ENCODE measurements at regions not wholly inside any gene's neighbourhood (a gene's known extent, or its start where the extent isn't known, plus 50 kb on each side); places are given as distances from the start of the nearest gene placed in this dataset.

DNA sequence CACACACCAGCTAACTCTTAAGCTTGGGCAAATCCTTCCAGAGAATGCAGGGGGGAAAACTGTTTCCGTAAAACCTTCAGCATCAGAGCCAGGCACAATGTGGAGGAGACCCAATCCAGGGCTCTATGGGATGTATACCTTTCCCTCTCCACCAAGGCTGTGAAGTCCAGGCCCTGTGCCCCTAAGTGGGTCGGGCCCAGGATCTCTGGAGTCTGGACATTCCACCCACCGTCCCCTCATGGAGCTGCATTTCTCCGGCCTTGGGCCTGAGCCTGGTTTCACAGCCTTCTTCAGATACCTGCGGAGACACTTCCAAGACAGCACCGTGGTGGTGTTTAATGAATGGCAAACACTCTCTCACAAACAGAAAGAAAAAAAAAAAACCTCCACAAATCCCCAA is 186.2 kb downstream of the URI1 start:
- H3K9me3 ChIP-seq (ENCODE audit: control insufficient read depth, insufficient read depth, low read length), result peaks cover 15% of the 10 kb centered on the region
- no TSS peak for BruUV-seq (replicated peaks)
- H3K23ac ChIP-seq (ENCODE audit: low read depth, low read length), result no peak overlapping the region
- no peak for DNase-seq
- H3K18ac ChIP-seq (ENCODE audit: low read depth, low read length), result no peak overlapping the region
- dilution Hi-C loops (cut with HindIII; ENCODE audit: low sequenced_read_pairs, unreplicated experiment) (no loop called here), intact Hi-C loops (cut with micrococcal nuclease) (no loop called here), in situ Hi-C loops (cut with MboI; ENCODE audit: low sequenced_read_pairs) (no loop called here)
- H3K4me1 ChIP-seq (ENCODE audit: control insufficient read depth, insufficient read depth, low read length), result no peaks in the 10 kb centered on the region
- H4K8ac ChIP-seq (ENCODE audit: low read depth in 2 of 2, low read length in 2 of 2), result no peak overlapping the region
- TF ChIP-seq, protein P1, sequence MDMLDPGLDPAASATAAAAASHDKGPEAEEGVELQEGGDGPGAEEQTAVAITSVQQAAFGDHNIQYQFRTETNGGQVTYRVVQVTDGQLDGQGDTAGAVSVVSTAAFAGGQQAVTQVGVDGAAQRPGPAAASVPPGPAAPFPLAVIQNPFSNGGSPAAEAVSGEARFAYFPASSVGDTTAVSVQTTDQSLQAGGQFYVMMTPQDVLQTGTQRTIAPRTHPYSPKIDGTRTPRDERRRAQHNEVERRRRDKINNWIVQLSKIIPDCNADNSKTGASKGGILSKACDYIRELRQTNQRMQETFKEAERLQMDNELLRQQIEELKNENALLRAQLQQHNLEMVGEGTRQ (IDR thresholded peaks at IDR 0.05; ENCODE audit: low read depth, low read length), result no peak
- TF ChIP-seq RAD21 (IDR thresholded peaks at IDR 0.05; ENCODE audit: low read length), result no peak
- TF ChIP-seq MXI1 (IDR thresholded peaks at IDR 0.05; ENCODE audit: borderline replicate concordance, low read depth, low read length), result no peak
- TF ChIP-seq CEBPB (IDR thresholded peaks at IDR 0.05; ENCODE audit: low read depth, low read length), result no peak
- TF ChIP-seq, protein P2, sequence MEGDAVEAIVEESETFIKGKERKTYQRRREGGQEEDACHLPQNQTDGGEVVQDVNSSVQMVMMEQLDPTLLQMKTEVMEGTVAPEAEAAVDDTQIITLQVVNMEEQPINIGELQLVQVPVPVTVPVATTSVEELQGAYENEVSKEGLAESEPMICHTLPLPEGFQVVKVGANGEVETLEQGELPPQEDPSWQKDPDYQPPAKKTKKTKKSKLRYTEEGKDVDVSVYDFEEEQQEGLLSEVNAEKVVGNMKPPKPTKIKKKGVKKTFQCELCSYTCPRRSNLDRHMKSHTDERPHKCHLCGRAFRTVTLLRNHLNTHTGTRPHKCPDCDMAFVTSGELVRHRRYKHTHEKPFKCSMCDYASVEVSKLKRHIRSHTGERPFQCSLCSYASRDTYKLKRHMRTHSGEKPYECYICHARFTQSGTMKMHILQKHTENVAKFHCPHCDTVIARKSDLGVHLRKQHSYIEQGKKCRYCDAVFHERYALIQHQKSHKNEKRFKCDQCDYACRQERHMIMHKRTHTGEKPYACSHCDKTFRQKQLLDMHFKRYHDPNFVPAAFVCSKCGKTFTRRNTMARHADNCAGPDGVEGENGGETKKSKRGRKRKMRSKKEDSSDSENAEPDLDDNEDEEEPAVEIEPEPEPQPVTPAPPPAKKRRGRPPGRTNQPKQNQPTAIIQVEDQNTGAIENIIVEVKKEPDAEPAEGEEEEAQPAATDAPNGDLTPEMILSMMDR (conservative IDR thresholded peaks at IDR 0.05; ENCODE audit: low read depth, low read length), result no peak
- TF ChIP-seq MAFK (IDR thresholded peaks at IDR 0.05; ENCODE audit: low read depth, low read length), result no peak
- no peak for TF ChIP-seq MAZ (IDR thresholded peaks at IDR 0.05; ENCODE audit: borderline replicate concordance, low read depth, low read length)
- no peak for TF ChIP-seq SMC3 (IDR thresholded peaks at IDR 0.05; ENCODE audit: low read depth, low read length)
- TF ChIP-seq POLR2A (IDR thresholded peaks at IDR 0.05; ENCODE audit: low read depth, low read length), result no peak
- H3K4me3 ChIP-seq (ENCODE audit: insufficient read depth, low read depth, low read length), result no peak overlapping the region
- no peak overlapping the region for H2BK120ac ChIP-seq (ENCODE audit: low read depth, low read length)
- H2BK20ac ChIP-seq (ENCODE audit: low read depth, low read length), result no peak overlapping the region
- H2AFZ ChIP-seq (replicated peaks; ENCODE audit: low read length, poor library complexity), result no peak overlapping the region
- POLR2A ChIA-PET (ENCODE audit: unreplicated experiment), result interaction anchor here (0.6 kb wide), 1 partner anchor 1812 kb away, joined by 6 read pairs; no protein-coding TSS in a partner anchor
- ATAC-seq (ENCODE audit: low read depth), result no peak
- no peak overlapping the region for H2AK9ac ChIP-seq (replicated peaks; ENCODE audit: low read depth, low read length, poor library complexity)
- H3K56ac ChIP-seq (ENCODE audit: extremely low read depth, insufficient read depth, low read length), result no peak overlapping the region
- H2BK15ac ChIP-seq (ENCODE audit: low read depth, low read length), result no peak overlapping the region
- H3K9me1 ChIP-seq (ENCODE audit: insufficient read depth, low read length), result no peaks in the 10 kb centered on the region
- no peak overlapping the region for H3K14ac ChIP-seq (replicated peaks; ENCODE audit: low read depth, low read length)
- no peak overlapping the region for H3K27ac ChIP-seq (ENCODE audit: insufficient read depth, low read length)
- H3K79me1 ChIP-seq (ENCODE audit: low read depth in 1 of 2, low read length in 2 of 2), result no peaks in the 10 kb centered on the region
- CTCF ChIA-PET, result no interaction called here
- no peak overlapping the region for H4K91ac ChIP-seq (ENCODE audit: insufficient read depth, low read depth, low read length)
- no peak overlapping the region for H2AK5ac ChIP-seq (ENCODE audit: low read depth, low read length)
- no CpG with 5 or more reads among the region's 6 CpGs for WGBS, 2 experiments (ENCODE audit: extremely low coverage in 2 of 2, insufficient read length in 1 of 2)
- no peaks in the 10 kb centered on the region for H3K27me3 ChIP-seq (ENCODE audit: control insufficient read depth, insufficient read depth, low read length)
- H2BK5ac ChIP-seq (ENCODE audit: low read depth, low read length, poor library complexity, severe bottlenecking), result no peak overlapping the region
- H3K36me3 ChIP-seq (ENCODE audit: control insufficient read depth, insufficient read depth, low read length), result no peaks in the 10 kb centered on the region
- no peaks in the 10 kb centered on the region for H4K20me1 ChIP-seq (ENCODE audit: insufficient read depth, low read length)
- no peak overlapping the region for H3K4me2 ChIP-seq (ENCODE audit: low read depth, low read length)
- no peak overlapping the region for H3K9ac ChIP-seq (ENCODE audit: low read depth, low read length)
- no peak overlapping the region for H3K4ac ChIP-seq (ENCODE audit: low read depth, low read length)
- H4K5ac ChIP-seq (ENCODE audit: low read depth, low read length), result no peak overlapping the region

Data from IMR-90 (cell line).